ENCODE measurements at regions not wholly inside any gene's neighbourhood (a gene's known extent, or its start where the extent isn't known, plus 50 kb on each side); places are given as distances from the start of the nearest gene placed in this dataset.
A peak's percentile ranks its signal among the peaks of the same experiment; 100 is the strongest.

- no peak for DNase-seq
Measured at GRCh38 chr5:29905626-29906353, 1287.7 kb upstream of the CDH6 start.

GRCh38 chr5:29902859-29903258 is 1290.6 kb upstream of the CDH6 start:
- DNase-seq, result no peak

GRCh38 chr5:29899583-29899982 is 1293.9 kb upstream of the CDH6 start:
- no peak for DNase-seq

GRCh38 chr5:29897916-29898315 is 1295.6 kb upstream of the CDH6 start:
- DNase-seq, result no peak

- DNase-seq, result no peak
Measured at GRCh38 chr5:29896646-29897045, 1296.8 kb upstream of the CDH6 start.

GRCh38 chr5:29894668-29895067 is 1298.8 kb upstream of the CDH6 start:
- DNase-seq, result no peak

- DNase-seq, result no peak
Measured at GRCh38 chr5:29889051-29889450, 1304.4 kb upstream of the CDH6 start.

- no peak for DNase-seq
Measured at GRCh38 chr5:29885595-29885994, 1307.9 kb upstream of the CDH6 start.

GRCh38 chr5:29882036-29882435 is 1311.5 kb upstream of the CDH6 start:
- DNase-seq, result no peak

GRCh38 chr5:29879401-29879800 is 1314.1 kb upstream of the CDH6 start:
- no peak for DNase-seq

- DNase-seq, result no peak
Measured at GRCh38 chr5:29878599-29878998, 1314.9 kb upstream of the CDH6 start.

- no peak for DNase-seq
Measured at GRCh38 chr5:29867155-29867554, 1326.3 kb upstream of the CDH6 start.

- no peak for DNase-seq
Measured at GRCh38 chr5:29853711-29854220, 1339.7 kb upstream of the CDH6 start.

GRCh38 chr5:29852329-29852728 is 1341.2 kb upstream of the CDH6 start:
- no peak for DNase-seq

GRCh38 chr5:29845206-29845605 is 1348.3 kb upstream of the CDH6 start:
- DNase-seq, result no peak

- DNase-seq, result no peak
Measured at GRCh38 chr5:29833394-29833793, 1360.1 kb upstream of the CDH6 start.

GRCh38 chr5:29822521-29822920 is 1371.0 kb upstream of the CDH6 start:
- no peak for DNase-seq

GRCh38 chr5:29811914-29812679 is 1381.4 kb upstream of the CDH6 start:
- peak; percentile 2 for DNase-seq

GRCh38 chr5:29805804-29806203 is 1387.7 kb upstream of the CDH6 start:
- no peak for DNase-seq

- no peak for DNase-seq
Measured at GRCh38 chr5:29800752-29801151, 1392.7 kb upstream of the CDH6 start.

- DNase-seq, result no peak
Measured at GRCh38 chr5:29796013-29796412, 1397.5 kb upstream of the CDH6 start.

- DNase-seq, result no peak
Measured at GRCh38 chr5:29795096-29795652, 1398.3 kb upstream of the CDH6 start.

GRCh38 chr5:29794141-29794787 is 1399.2 kb upstream of the CDH6 start:
- no peak for DNase-seq

All from NCI-H2171 treated with DMSO at 0.1 percent for 48 hours (cell line).